GM23338 (cell line): ENCODE measurements at regions not wholly inside any gene's neighbourhood (a gene's known extent, or its start where the extent isn't known, plus 50 kb on each side); places are given as distances from the start of the nearest gene placed in this dataset.

Experiments
- ATAC-seq: fragments of 200-7000 bp; cut with Tn5 transposase; 3 replicates; pipeline ENCODE4 v1.9.1; 2020
- DNase-seq: peaks from one replicate; pipeline ENCODE4 v3.0.0-alpha.2; 2015; ENCODE audit warnings: low spot score
- H2AFZ ChIP-seq: fragments of 200-600 bp; sonication (generic); 2 replicates; pipeline ENCODE4 v1.8.0; 2016; ENCODE audit warnings: antibody characterized with exemption, mild to moderate bottlenecking, moderate library complexity
- H3F3A ChIP-seq: fragments of 200-600 bp; sonication (generic); replicated peaks from 2 replicates; pipeline ENCODE4 v1.8.0; 2017; ENCODE audit warnings: antibody characterized with exemption, mixed run types, low read depth
- H3K27ac ChIP-seq: fragments of 200-600 bp; sonication (generic); 2 replicates; pipeline ENCODE4 v1.6.1; 2016; ENCODE audit warnings: low read depth
- H3K27me3 ChIP-seq: fragments of 200-600 bp; sonication (generic); 2 replicates; pipeline ENCODE4 v1.8.0; 2016; ENCODE audit warnings: mild to moderate bottlenecking, mixed run types, moderate library complexity; ENCODE audit not compliant: insufficient read depth
- H3K36me3 ChIP-seq: fragments of 200-600 bp; sonication (generic); 2 replicates; pipeline ENCODE4 v1.8.0; 2016; ENCODE audit warnings: mild to moderate bottlenecking; ENCODE audit not compliant: insufficient read depth
- H3K4me1 ChIP-seq: fragments of 200-600 bp; sonication (generic); 2 replicates; pipeline ENCODE4 v1.8.0; 2016; ENCODE audit warnings: mild to moderate bottlenecking, moderate library complexity; ENCODE audit not compliant: insufficient read depth
- H3K4me2 ChIP-seq: fragments of 200-600 bp; sonication (generic); 2 replicates; pipeline ENCODE4 v1.7.1; 2017; ENCODE audit warnings: mixed run types
- H3K4me3 ChIP-seq: fragments of 200-600 bp; sonication (generic); 2 replicates; pipeline ENCODE4 v1.6.1; 2016; ENCODE audit warnings: mixed run types
- H3K79me2 ChIP-seq: fragments of 200-600 bp; sonication (generic); replicated peaks from 2 replicates; pipeline ENCODE4 v1.8.0; 2017; ENCODE audit warnings: mild to moderate bottlenecking; ENCODE audit not compliant: insufficient read depth
- H3K9me2 ChIP-seq: fragments of 200-600 bp; sonication (generic); 2 replicates; pipeline ENCODE4 v1.8.0; 2017; ENCODE audit not compliant: insufficient read depth
- H4K20me1 ChIP-seq: fragments of 200-600 bp; sonication (generic); replicated peaks from 2 replicates; pipeline ENCODE4 v1.8.0; 2017; ENCODE audit warnings: mild to moderate bottlenecking; ENCODE audit not compliant: insufficient read depth
- H3K27ac Mint-ChIP-seq: 2 replicates; pipeline ENCODE4 v1.8.0; 2020; ENCODE audit warnings: inconsistent platforms, mild to moderate bottlenecking, moderate library complexity, mixed read lengths
- H3K27me3 Mint-ChIP-seq: 3 replicates; pipeline ENCODE4 v1.8.0; 2022; ENCODE audit warnings: low read depth, mild to moderate bottlenecking, moderate library complexity, mixed read lengths, inconsistent platforms; ENCODE audit not compliant: insufficient read depth, poor library complexity
- H3K36me3 Mint-ChIP-seq: 3 replicates; pipeline ENCODE4 v1.8.0; 2021; ENCODE audit warnings: low read depth, mild to moderate bottlenecking, inconsistent platforms, moderate library complexity, mixed read lengths
- H3K4me1 Mint-ChIP-seq: 3 replicates; pipeline ENCODE4 v1.8.0; 2020; ENCODE audit warnings: mild to moderate bottlenecking, inconsistent platforms, mixed read lengths
- H3K4me3 Mint-ChIP-seq: 3 replicates; pipeline ENCODE4 v1.8.0; 2021; ENCODE audit warnings: moderate library complexity, mild to moderate bottlenecking, inconsistent platforms, mixed read lengths
- H3K9me3 Mint-ChIP-seq: 3 replicates; pipeline ENCODE4 v1.8.0; 2020; ENCODE audit warnings: moderate library complexity, mild to moderate bottlenecking, inconsistent platforms, mixed read lengths
- CREB1 ChIP-seq: fragments of 250-450 bp; sonication (Bioruptor Pico); IDR thresholded peaks from 2 replicates; pipeline ENCODE4 v1.5.0; 2020; ENCODE audit warnings: low read depth, mild to moderate bottlenecking, moderate library complexity
- EZH2 ChIP-seq: fragments of 200-600 bp; sonication (generic); IDR thresholded peaks from one replicate; pipeline ENCODE4 v1.8.0; 2017; ENCODE audit warnings: antibody characterized with exemption, mild to moderate bottlenecking, low read depth; ENCODE audit not compliant: unreplicated experiment
- EZH2phosphoT487 ChIP-seq: fragments of 200-600 bp; sonication (generic); IDR thresholded peaks from one replicate; pipeline ENCODE4 v1.8.1; 2018; ENCODE audit warnings: antibody characterized with exemption; ENCODE audit not compliant: unreplicated experiment
- JUNB ChIP-seq: IDR thresholded peaks from one replicate; pipeline ENCODE4 v1.6.1; 2016; ENCODE audit warnings: antibody characterized with exemption; ENCODE audit not compliant: unreplicated experiment
- NANOG ChIP-seq: IDR thresholded peaks from 2 replicates; pipeline ENCODE4 v1.6.1; 2016; ENCODE audit warnings: antibody characterized with exemption, borderline replicate concordance
- POLR2AphosphoS5 ChIP-seq: IDR thresholded peaks from 2 replicates; pipeline ENCODE4 v1.6.1; 2016; ENCODE audit warnings: antibody characterized with exemption, low read depth
- REST ChIP-seq: IDR thresholded peaks from one replicate; pipeline ENCODE4 v1.6.1; 2018; ENCODE audit warnings: antibody characterized with exemption; ENCODE audit not compliant: unreplicated experiment
- STAT1 ChIP-seq: IDR thresholded peaks from one replicate; pipeline ENCODE4 v1.6.1; 2016; ENCODE audit warnings: antibody characterized with exemption; ENCODE audit not compliant: unreplicated experiment
- ZNF114 ChIP-seq: fragments of 250-450 bp; sonication (Bioruptor Pico); IDR thresholded peaks from 2 replicates; pipeline ENCODE4 v1.5.0; 2020; ENCODE audit warnings: mild to moderate bottlenecking, moderate library complexity
- ZNF331 ChIP-seq: fragments of 250-450 bp; sonication (Bioruptor Pico); IDR thresholded peaks from 2 replicates; pipeline ENCODE4 v1.5.0; 2020; ENCODE audit warnings: low read depth, mild to moderate bottlenecking, moderate library complexity
- TF ChIP-seq, protein P1 (sequence below): IDR thresholded peaks from 2 replicates; pipeline ENCODE4 v1.6.1; 2016; ENCODE audit warnings: antibody characterized with exemption
- TF ChIP-seq, protein P2 (sequence below), 2 experiments: fragments of 200-600 bp in 1 of 2; sonication (generic) in 1 of 2; conservative IDR thresholded peaks; 2 replicates each; pipeline versions ENCODE4 v1.5.1 to v1.6.1; 2016 to 2017; ENCODE audit warnings: antibody characterized with exemption in 2 of 2, low read depth in 2 of 2, mild to moderate bottlenecking in 2 of 2, moderate library complexity in 1 of 2
- TF ChIP-seq, protein P3 (sequence below): fragments of 250-450 bp; sonication (Bioruptor Pico); IDR thresholded peaks from 2 replicates; pipeline ENCODE4 v1.5.0; 2020; ENCODE audit warnings: mild to moderate bottlenecking, moderate library complexity

DNA sequence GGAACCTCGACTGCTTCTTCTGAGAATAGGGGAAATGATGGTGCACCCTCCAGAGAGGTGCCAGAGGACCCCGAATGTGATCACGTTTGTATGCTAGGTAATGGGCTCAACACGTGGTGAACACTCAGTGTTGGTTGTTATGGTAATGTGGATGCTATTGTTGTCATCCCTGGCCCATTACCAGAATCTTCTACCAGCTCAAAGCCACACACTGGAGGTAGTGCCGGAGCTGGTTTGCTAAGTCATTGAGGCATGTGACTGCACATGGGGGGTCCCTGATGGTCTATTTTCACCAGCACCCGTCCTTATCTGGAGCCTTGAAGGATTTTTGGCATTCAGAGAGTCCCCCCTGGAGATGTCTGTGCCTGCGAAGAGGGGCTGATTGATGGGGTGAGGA, 119.1 kb upstream of the CD82 start:
- DNase-seq, result no peak
- peak; percentile 11; the same call in 1 of the 3 replicates for ATAC-seq
- no peak overlapping the region; the same call in 1 of the 2 replicates for H2AFZ ChIP-seq
- H3K4me1 ChIP-seq, result peaks cover 5% of the 10 kb centered on the region; the same call in 1 of the 2 replicates
- H3K9me2 ChIP-seq, result no peaks in the 10 kb centered on the region
- H3K27ac ChIP-seq, result no peak overlapping the region
- no peaks in the 10 kb centered on the region for H4K20me1 ChIP-seq
- Mint-ChIP-seq H3K27me3 (peaks cover 8% of the 10 kb centered on the region), H3K9me3 (peaks cover 5% of the 10 kb centered on the region; the same call in 1 of the 3 replicates), H3K36me3 (no peaks in the 10 kb centered on the region), H3K4me1 (peaks cover 16% of the 10 kb centered on the region), H3K27ac (peak overlapping the region; percentile 44; the same call in 1 of the 2 replicates), H3K4me3 (no peak overlapping the region)
- no peak overlapping the region for H3K4me3 ChIP-seq
- no peaks in the 10 kb centered on the region for H3K79me2 ChIP-seq
- TF ChIP-seq EZH2 (no peak), ZNF114 (CRISPR knock-in tag) (no peak), STAT1 (no peak), NANOG (no peak), CREB1 (CRISPR knock-in tag) (no peak), POLR2AphosphoS5 (no peak), ZNF331 (CRISPR knock-in tag) (no peak), JUNB (no peak), REST (no peak), EZH2phosphoT487 (no peak)
- TF ChIP-seq, protein P1, sequence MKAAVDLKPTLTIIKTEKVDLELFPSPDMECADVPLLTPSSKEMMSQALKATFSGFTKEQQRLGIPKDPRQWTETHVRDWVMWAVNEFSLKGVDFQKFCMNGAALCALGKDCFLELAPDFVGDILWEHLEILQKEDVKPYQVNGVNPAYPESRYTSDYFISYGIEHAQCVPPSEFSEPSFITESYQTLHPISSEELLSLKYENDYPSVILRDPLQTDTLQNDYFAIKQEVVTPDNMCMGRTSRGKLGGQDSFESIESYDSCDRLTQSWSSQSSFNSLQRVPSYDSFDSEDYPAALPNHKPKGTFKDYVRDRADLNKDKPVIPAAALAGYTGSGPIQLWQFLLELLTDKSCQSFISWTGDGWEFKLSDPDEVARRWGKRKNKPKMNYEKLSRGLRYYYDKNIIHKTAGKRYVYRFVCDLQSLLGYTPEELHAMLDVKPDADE, result no peak
- TF ChIP-seq, protein P2, sequence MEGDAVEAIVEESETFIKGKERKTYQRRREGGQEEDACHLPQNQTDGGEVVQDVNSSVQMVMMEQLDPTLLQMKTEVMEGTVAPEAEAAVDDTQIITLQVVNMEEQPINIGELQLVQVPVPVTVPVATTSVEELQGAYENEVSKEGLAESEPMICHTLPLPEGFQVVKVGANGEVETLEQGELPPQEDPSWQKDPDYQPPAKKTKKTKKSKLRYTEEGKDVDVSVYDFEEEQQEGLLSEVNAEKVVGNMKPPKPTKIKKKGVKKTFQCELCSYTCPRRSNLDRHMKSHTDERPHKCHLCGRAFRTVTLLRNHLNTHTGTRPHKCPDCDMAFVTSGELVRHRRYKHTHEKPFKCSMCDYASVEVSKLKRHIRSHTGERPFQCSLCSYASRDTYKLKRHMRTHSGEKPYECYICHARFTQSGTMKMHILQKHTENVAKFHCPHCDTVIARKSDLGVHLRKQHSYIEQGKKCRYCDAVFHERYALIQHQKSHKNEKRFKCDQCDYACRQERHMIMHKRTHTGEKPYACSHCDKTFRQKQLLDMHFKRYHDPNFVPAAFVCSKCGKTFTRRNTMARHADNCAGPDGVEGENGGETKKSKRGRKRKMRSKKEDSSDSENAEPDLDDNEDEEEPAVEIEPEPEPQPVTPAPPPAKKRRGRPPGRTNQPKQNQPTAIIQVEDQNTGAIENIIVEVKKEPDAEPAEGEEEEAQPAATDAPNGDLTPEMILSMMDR (conservative IDR thresholded peaks at IDR 0.05; ENCODE audit: low read depth in 2 of 2), result no peak
- TF ChIP-seq, protein P3, sequence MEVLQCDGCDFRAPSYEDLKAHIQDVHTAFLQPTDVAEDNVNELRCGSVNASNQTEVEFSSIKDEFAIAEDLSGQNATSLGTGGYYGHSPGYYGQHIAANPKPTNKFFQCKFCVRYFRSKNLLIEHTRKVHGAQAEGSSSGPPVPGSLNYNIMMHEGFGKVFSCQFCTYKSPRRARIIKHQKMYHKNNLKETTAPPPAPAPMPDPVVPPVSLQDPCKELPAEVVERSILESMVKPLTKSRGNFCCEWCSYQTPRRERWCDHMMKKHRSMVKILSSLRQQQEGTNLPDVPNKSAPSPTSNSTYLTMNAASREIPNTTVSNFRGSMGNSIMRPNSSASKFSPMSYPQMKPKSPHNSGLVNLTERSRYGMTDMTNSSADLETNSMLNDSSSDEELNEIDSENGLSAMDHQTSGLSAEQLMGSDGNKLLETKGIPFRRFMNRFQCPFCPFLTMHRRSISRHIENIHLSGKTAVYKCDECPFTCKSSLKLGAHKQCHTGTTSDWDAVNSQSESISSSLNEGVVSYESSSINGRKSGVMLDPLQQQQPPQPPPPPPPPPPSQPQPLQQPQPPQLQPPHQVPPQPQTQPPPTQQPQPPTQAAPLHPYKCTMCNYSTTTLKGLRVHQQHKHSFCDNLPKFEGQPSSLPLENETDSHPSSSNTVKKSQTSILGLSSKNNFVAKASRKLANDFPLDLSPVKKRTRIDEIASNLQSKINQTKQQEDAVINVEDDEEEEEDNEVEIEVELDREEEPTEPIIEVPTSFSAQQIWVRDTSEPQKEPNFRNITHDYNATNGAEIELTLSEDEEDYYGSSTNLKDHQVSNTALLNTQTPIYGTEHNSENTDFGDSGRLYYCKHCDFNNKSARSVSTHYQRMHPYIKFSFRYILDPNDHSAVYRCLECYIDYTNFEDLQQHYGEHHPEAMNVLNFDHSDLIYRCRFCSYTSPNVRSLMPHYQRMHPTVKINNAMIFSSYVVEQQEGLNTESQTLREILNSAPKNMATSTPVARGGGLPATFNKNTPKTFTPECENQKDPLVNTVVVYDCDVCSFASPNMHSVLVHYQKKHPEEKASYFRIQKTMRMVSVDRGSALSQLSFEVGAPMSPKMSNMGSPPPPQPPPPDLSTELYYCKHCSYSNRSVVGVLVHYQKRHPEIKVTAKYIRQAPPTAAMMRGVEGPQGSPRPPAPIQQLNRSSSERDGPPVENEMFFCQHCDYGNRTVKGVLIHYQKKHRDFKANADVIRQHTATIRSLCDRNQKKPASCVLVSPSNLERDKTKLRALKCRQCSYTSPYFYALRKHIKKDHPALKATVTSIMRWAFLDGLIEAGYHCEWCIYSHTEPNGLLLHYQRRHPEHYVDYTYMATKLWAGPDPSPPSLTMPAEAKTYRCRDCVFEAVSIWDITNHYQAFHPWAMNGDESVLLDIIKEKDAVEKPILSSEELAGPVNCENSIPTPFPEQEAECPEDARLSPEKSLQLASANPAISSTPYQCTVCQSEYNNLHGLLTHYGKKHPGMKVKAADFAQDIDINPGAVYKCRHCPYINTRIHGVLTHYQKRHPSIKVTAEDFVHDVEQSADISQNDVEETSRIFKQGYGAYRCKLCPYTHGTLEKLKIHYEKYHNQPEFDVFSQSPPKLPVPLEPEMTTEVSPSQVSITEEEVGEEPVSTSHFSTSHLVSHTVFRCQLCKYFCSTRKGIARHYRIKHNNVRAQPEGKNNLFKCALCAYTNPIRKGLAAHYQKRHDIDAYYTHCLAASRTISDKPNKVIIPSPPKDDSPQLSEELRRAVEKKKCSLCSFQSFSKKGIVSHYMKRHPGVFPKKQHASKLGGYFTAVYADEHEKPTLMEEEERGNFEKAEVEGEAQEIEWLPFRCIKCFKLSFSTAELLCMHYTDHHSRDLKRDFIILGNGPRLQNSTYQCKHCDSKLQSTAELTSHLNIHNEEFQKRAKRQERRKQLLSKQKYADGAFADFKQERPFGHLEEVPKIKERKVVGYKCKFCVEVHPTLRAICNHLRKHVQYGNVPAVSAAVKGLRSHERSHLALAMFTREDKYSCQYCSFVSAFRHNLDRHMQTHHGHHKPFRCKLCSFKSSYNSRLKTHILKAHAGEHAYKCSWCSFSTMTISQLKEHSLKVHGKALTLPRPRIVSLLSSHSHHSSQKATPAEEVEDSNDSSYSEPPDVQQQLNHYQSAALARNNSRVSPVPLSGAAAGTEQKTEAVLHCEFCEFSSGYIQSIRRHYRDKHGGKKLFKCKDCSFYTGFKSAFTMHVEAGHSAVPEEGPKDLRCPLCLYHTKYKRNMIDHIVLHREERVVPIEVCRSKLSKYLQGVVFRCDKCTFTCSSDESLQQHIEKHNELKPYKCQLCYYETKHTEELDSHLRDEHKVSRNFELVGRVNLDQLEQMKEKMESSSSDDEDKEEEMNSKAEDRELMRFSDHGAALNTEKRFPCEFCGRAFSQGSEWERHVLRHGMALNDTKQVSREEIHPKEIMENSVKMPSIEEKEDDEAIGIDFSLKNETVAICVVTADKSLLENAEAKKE, result no peak
- no peaks in the 10 kb centered on the region for H3K27me3 ChIP-seq
- H3F3A ChIP-seq, result no peaks in the 10 kb centered on the region
- H3K4me2 ChIP-seq, result no peak overlapping the region
- no peaks in the 10 kb centered on the region for H3K36me3 ChIP-seq
